Skin epidermis (tissue), 12 donors: ENCODE measurements at regions not wholly inside any gene's neighbourhood (a gene's known extent, or its start where the extent isn't known, plus 50 kb on each side); places are given as distances from the start of the nearest gene placed in this dataset.

ENCODE experiments used
- H3K27ac ChIP-seq, 21 experiments: fragments of 200-600 bp; sonication (generic) in 11 of 21; one replicate each; pipeline ENCODE4 v1.5.0; 2020; ENCODE audit warnings: mild to moderate bottlenecking in 3 of 21, inconsistent platforms in 2 of 21, moderate library complexity in 2 of 21
- H3K4me3 ChIP-seq, 7 experiments: fragments of 200-600 bp; sonication (generic) in 2 of 7; one replicate each; pipeline ENCODE4 v1.5.0; 2020; ENCODE audit warnings: inconsistent platforms in 2 of 7, mild to moderate bottlenecking in 2 of 7, moderate library complexity in 1 of 7

DNA sequence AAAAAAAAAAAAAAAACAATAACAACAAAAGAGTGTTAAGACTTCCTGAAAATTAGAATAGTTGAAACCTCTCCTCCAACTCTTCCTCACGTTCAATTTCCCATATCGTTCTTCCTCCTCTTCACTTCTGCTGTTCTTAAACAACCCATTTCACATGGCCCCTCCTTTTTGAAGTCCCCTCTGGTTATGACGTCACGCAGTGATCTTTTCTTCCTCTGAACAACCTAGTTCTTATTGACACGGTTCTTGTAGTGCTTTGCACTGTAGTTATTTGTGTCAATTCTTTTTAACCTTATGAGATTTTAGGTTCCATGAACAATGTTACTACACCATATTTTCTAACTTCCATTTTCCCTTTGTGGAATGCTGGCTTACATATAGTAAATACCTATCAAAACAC is 69.5 kb upstream of the RGPD4 start:
- H3K4me3 ChIP-seq: no peak overlapping the region
- H3K27ac ChIP-seq: no peak overlapping the region

DNA sequence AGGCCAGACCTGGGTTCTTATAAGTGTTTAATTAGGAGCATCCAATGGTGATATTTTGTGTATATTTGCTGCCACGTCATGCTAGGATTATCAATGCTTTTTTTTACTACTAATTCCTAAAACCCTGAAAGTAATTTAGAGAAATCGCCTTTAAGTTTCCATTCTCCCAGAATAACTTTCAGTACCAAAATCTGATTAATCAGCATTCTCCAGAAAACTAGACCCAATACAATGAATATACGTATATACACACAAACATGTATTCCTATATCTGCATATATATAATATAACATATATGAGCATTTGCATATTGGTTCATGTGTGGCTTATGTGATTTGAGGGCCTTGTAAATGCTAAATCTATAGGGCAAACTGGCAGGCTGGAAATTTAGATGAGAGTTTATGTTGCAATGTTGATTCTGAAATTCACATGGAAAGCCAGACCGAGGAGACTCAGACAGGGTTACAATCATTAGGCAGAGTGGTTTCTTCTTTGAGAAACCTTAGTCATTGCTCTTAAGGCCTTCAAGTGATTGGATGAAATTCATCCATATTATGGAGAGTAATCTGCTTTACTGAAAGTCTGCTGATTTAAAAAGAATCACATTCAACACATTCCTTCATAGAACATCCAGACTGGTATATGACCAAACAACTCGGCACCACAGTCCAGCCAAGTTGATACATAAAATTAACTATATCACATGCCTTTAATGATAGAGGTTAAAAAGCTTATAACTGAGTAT is 65.9 kb upstream of the RGPD4 start:
- Histone ChIP-seq H3K4me3 (no peak overlapping the region), H3K27ac (no peak overlapping the region)

DNA sequence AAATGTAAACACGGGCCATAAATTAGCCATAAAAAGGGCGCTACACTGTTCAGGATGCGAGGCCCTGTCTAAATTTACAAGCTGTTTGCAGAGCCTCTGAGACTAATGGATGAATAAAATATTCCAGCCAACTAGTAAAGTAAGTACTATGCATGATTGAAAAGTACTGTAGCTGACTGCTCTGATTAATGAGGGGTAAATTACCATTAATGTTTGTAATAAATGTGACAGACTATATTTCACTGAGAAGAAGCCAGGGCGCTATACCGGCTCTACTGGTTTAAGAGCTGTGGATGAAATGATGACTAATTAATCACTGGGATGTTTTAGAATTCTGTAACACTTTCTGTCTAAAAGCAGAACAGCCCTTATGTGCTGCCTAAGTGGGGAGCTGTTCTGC is 54.3 kb upstream of the RGPD4 start:
- Histone ChIP-seq H3K4me3 (no peak overlapping the region), H3K27ac (peak overlapping the region in 1 of 21 experiments; percentile 8)

DNA sequence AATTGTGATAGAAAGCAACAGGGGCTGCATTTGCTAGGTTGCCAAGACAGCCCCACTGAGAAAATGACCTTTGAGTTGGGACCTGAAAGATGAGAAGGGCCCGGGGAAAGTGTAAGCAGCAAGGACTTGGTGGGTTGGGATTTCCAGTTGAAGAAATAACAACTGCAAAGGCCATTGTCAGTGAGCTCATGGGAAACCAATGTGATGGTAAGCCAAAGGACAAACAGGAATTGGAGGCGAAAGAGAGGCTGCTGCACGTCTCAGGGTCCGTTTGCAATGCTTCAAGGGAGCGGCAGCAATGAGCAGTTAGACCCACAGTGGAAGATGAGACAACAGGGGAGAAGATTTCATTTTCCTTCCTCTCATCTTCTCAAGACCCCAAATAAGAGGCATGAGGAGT is 51.5 kb upstream of the RGPD4 start:
- Histone ChIP-seq H3K27ac (no peak overlapping the region), H3K4me3 (no peak overlapping the region)

DNA sequence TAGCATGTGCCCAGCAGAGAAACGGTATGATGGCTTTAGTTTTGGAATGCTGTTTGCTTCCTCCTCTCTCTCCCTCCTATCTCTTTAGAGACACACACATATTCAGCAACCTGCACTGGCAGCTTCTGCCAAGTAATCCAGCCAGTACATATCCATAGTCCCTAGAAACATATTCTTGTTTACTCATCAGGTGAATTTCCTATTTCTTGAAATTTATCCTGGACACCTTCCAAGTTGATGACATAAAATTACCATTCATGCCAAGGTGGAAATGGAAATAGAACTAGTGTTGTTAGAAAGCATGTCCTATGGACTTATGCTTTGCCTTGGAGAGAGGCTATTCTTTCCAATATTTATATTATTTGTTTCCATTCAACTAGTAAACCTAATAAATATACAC is 50.9 kb upstream of the RGPD4 start:
- H3K27ac ChIP-seq: no peak overlapping the region
- no peak overlapping the region for H3K4me3 ChIP-seq

DNA sequence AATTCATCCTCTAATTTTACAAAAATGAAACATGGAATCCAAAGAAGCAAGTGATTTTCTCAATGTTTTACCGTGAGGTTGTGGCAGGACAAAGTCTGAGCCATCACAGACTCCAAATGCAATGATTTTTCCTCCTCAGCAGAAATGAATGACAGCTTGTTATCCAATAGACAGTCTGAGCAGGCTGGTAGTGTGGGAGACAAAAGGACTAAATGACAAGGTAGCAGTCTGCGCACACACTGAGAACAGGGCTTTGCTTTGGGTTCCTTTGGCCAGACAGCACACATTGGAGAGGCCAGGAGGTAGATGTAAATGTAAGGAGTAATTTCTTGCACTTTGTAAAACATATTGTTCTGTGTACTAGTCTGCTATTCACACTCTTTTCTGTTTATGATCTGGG is 50.3 kb upstream of the RGPD4 start:
- Histone ChIP-seq H3K4me3 (no peak overlapping the region), H3K27ac (no peak overlapping the region)
